K562 (cell line): ENCODE measurements at regions not wholly inside any gene's neighbourhood (a gene's known extent, or its start where the extent isn't known, plus 50 kb on each side); places are given as distances from the start of the nearest gene placed in this dataset.

ENCODE experiments used
- L3MBTL2 ChIP-seq: fragments of 450-650 bp; IDR thresholded peaks from 2 replicates; pipeline ENCODE4 v1.6.1; 2016; ENCODE audit warnings: mild to moderate bottlenecking, moderate library complexity
- MTA3 ChIP-seq: fragments of 450-650 bp; formaldehyde crosslinking; IDR thresholded peaks from 2 replicates; pipeline ENCODE4 v1.6.1; 2017; ENCODE audit warnings: mild to moderate bottlenecking, borderline replicate concordance
- ZNF778 ChIP-seq: fragments of 450-650 bp; formaldehyde crosslinking; IDR thresholded peaks from 2 replicates; pipeline ENCODE4 v1.4.0; 2020; ENCODE audit warnings: mild to moderate bottlenecking, moderate library complexity
- TF ChIP-seq, protein P1 (sequence below): sonication (generic); formaldehyde crosslinking; IDR thresholded peaks from 2 replicates; pipeline ENCODE4 v1.8.0; 2023; ENCODE audit warnings: mild to moderate bottlenecking, missing genetic modification reagents
- TF ChIP-seq, protein P2 (sequence below): sonication (generic); formaldehyde crosslinking; IDR thresholded peaks from 2 replicates; pipeline ENCODE4 v1.8.1; 2022; ENCODE audit warnings: missing genetic modification reagents
- TF ChIP-seq, protein P3 (sequence below), 2 experiments: fragments of 150-350 bp in 1 of 2; IDR thresholded peaks; 2 replicates each; pipeline ENCODE4 v1.6.1; 2012 to 2016; ENCODE audit warnings: low read depth in 2 of 2, low read length in 2 of 2, mild to moderate bottlenecking in 1 of 2, moderate library complexity in 1 of 2

DNA sequence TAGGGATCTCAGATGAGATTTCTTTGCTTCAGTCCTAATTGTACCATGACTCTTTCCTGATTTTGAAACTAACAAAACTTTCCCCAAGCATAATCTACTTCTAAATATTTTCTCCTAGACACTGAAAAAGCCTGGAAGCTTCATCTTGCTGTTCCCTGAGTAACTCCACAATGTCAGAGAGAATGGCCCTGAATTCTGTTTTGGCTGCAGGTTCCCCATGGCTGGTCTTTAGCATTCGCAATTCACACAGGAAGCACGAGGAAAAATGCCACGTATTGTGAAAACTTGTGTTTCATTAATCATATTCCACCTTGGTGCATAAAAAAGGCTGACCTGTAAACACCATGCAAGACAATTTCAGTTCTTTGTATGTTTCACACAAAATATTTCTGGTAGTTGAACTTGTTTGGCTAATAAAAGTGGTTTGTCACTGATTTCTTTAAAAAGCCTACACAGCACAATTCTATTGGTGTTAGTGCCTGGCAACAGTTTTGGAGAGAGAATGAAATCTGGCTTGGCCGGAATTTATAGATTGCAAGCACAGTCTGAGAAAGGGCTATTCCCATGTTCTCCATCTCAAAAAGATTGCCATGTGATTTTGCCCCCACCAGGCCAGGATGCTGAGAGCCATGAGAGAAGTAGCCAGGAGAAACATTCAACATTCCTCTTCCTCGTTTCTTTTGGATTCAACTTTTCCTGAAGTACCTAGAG is 367.1 kb downstream of the NDFIP2 start (continued):
- TF ChIP-seq, protein P1, sequence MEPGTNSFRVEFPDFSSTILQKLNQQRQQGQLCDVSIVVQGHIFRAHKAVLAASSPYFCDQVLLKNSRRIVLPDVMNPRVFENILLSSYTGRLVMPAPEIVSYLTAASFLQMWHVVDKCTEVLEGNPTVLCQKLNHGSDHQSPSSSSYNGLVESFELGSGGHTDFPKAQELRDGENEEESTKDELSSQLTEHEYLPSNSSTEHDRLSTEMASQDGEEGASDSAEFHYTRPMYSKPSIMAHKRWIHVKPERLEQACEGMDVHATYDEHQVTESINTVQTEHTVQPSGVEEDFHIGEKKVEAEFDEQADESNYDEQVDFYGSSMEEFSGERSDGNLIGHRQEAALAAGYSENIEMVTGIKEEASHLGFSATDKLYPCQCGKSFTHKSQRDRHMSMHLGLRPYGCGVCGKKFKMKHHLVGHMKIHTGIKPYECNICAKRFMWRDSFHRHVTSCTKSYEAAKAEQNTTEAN (CRISPR knock-in tag), result no peak
- no peak for TF ChIP-seq ZNF778 (CRISPR knock-in tag)
- TF ChIP-seq MTA3, result no peak
- no peak for TF ChIP-seq L3MBTL2
- TF ChIP-seq, protein P2, sequence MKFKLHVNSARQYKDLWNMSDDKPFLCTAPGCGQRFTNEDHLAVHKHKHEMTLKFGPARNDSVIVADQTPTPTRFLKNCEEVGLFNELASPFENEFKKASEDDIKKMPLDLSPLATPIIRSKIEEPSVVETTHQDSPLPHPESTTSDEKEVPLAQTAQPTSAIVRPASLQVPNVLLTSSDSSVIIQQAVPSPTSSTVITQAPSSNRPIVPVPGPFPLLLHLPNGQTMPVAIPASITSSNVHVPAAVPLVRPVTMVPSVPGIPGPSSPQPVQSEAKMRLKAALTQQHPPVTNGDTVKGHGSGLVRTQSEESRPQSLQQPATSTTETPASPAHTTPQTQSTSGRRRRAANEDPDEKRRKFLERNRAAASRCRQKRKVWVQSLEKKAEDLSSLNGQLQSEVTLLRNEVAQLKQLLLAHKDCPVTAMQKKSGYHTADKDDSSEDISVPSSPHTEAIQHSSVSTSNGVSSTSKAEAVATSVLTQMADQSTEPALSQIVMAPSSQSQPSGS (CRISPR knock-in tag), result no peak
- TF ChIP-seq, protein P3, sequence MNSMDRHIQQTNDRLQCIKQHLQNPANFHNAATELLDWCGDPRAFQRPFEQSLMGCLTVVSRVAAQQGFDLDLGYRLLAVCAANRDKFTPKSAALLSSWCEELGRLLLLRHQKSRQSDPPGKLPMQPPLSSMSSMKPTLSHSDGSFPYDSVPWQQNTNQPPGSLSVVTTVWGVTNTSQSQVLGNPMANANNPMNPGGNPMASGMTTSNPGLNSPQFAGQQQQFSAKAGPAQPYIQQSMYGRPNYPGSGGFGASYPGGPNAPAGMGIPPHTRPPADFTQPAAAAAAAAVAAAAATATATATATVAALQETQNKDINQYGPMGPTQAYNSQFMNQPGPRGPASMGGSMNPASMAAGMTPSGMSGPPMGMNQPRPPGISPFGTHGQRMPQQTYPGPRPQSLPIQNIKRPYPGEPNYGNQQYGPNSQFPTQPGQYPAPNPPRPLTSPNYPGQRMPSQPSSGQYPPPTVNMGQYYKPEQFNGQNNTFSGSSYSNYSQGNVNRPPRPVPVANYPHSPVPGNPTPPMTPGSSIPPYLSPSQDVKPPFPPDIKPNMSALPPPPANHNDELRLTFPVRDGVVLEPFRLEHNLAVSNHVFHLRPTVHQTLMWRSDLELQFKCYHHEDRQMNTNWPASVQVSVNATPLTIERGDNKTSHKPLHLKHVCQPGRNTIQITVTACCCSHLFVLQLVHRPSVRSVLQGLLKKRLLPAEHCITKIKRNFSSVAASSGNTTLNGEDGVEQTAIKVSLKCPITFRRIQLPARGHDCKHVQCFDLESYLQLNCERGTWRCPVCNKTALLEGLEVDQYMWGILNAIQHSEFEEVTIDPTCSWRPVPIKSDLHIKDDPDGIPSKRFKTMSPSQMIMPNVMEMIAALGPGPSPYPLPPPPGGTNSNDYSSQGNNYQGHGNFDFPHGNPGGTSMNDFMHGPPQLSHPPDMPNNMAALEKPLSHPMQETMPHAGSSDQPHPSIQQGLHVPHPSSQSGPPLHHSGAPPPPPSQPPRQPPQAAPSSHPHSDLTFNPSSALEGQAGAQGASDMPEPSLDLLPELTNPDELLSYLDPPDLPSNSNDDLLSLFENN (IDR thresholded peaks at IDR 0.05; ENCODE audit: low read depth in 2 of 2, low read length in 2 of 2), result no peak
